GM10248 (cell line): ENCODE measurements at regions not wholly inside any gene's neighbourhood (a gene's known extent, or its start where the extent isn't known, plus 50 kb on each side); places are given as distances from the start of the nearest gene placed in this dataset.
"Not testable (repeated sequence)": the region's sequence is repeated elsewhere in the genome, so short reads cannot be mapped to it uniquely, and the experiment has no call there.

Experiments used
- CTCF ChIA-PET: fragments of 300-600 bp; sonication (Branson Sonifier 250); formaldehyde crosslinking; extraction: SDS; loops from one replicate; lab custom pipeline; 2021; ENCODE audit warnings: antibody characterized with exemption; lab: Yijun Ruan, JAX
- POLR2A ChIA-PET: fragments of 350-650 bp; sonication (Branson Sonifier 250); formaldehyde crosslinking; extraction: SDS; loops from one replicate; lab custom pipeline; 2020; ENCODE audit warnings: antibody characterized with exemption; lab: Yijun Ruan, JAX
- DNase-seq: peaks from one replicate; pipeline ENCODE4 v3.0.0; 2012; ENCODE audit errors: extremely low spot score
- CTCF ChIP-seq: IDR thresholded peaks from 2 replicates; pipeline ENCODE4 v1.5.1; 2012; ENCODE audit warnings: mild to moderate bottlenecking, low read depth; ENCODE audit errors: extremely low read depth, missing control alignments, control extremely low read depth

- ChIA-PET POLR2A (no interaction called here), CTCF (no interaction called here)
Observed at GRCh38 chr7:19351341-19352304, 206.4 kb upstream of the FERD3L start.

DNA sequence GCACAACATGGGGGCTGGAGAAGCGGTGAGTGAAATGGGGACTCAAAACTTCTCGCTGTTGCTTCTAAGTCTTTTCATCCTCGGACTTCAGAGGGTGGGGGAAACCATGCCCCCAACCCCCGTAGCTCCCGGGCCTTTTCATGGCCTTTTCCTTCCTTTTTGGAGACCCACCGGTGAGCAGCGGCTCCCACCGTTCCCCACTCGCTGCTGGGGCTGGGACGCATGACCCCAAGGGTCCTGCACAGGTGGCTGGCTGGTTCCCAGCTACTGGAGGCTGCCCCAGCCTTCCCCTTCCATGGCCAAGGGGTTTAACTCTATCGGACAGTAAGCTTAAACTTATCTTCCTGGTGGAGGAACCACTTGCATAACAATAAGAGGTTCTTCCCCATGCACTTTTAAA lies 194.3 kb upstream of the FERD3L start:
- CTCF ChIA-PET = no interaction called here

More at GRCh38 chr7:19351341-19352304, 206.4 kb upstream of the FERD3L start:
- no peak for TF ChIP-seq CTCF
- DNase-seq = no peak

GRCh38 chr7:19338512-19338911 lies 193.3 kb upstream of the FERD3L start:
- POLR2A ChIA-PET, CTCF ChIA-PET, DNase-seq: not testable (repeated sequence)

More for the DNA sequence above, 194.3 kb upstream of the FERD3L start:
- no peak for TF ChIP-seq CTCF
- POLR2A ChIA-PET = no interaction called here
- DNase-seq = no peak

DNA sequence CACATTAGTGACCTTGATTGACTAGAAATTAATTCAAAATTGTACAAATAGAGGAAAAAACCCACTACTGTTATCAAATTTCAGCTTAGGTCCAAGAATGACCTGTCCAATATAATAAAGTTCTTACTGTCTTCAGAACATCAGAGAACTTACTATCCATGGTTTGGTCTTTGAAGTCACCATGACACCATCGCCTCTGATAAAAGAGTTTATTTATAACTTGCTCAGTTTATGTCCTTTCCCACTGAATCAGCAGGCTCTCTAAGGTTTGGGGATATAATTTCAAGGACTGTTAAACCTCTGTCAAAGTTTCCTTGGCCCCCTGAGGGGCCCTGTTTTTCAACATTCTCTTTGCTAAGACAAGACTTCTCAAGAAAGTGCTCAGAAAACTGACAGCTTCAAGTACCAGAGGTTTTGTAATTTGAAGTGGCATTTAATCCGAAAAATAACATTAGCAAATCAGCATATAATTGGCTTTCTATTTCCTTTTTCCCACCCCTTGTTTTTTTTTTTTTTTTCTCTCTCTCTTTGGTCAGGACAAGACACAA lies 191.7 kb upstream of the FERD3L start:
- CTCF ChIA-PET = no interaction called here
- POLR2A ChIA-PET = no interaction called here
- no peak for TF ChIP-seq CTCF
- DNase-seq = no peak

DNA sequence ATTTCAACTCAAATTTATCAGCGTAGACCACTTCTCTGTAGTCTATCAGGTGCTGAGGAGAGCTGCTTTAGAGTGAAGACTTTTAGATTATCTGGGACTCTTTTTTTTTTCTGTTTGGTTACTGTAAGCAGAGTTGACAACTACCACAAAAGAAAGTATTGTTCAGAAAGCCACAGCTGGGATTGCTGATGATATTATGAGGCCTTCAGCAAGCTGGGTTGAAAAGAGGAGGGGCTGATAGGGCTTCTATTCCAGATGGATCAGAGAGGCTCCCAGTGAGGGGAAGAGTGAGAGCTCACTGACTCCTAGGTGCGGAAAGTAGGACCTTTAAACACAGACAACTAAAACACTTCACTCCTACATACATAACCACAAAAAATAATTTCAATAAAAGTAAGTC lies 188.5 kb upstream of the FERD3L start:
- DNase-seq = no peak
- ChIA-PET CTCF (no interaction called here), POLR2A (no interaction called here)
- no peak for TF ChIP-seq CTCF

DNA sequence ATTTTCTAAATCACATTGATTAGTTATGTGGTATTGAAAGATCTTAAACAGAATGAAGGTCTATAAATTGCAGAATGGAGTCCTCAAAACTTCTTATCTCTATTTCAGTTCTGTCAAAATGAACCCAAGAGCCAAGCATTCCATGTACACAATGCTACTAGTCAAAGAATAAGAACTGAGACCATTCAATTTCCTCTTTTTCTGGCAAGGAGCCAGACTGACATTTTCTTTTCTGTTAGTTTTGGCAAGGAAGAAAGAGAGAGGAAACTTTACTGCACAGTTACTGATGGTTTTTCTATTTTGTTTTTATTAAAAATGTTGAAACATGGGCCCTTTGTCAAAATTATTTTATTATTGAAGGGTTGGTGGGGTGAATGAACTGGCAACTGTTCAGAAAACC lies 181.8 kb upstream of the FERD3L start:
- no peak for DNase-seq
- ChIA-PET POLR2A (no interaction called here), CTCF (interaction anchor here (0.8 to 1.4 kb wide), 2 partner anchors 13 to 47 kb away, joined by 3 to 4 read pairs; no protein-coding TSS in a partner anchor)
- no peak for TF ChIP-seq CTCF

DNA sequence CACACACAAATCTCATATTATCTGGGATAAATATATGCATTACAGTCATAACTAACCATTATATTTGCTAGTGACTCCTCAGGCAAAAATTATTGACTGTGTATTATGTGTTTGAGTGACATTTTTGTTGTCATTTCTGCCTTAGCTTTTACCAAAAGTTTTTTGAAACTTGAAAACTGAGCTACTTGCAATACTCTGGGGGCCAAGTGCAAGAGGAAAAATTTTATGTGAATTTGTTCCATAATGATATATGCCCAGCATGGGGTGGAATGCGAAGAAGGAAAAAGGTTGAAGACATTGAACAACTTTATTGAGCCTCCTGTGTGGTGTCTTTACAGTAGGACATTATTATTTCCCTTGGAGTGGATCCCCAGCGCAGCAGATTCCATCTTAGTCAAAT lies 176.8 kb upstream of the FERD3L start:
- no peak for TF ChIP-seq CTCF
- ChIA-PET CTCF (no interaction called here), POLR2A (no interaction called here)

More for the DNA sequence above, 176.8 kb upstream of the FERD3L start:
- no peak for DNase-seq
